H7 (cell line): ENCODE measurements at regions not wholly inside any gene's neighbourhood (a gene's known extent, or its start where the extent isn't known, plus 50 kb on each side); places are given as distances from the start of the nearest gene placed in this dataset.
"Not testable (repeated sequence)": the region's sequence is repeated elsewhere in the genome, so short reads cannot be mapped to it uniquely, and the experiment has no call there.

Experiments used
- DNase-seq: peaks from one replicate; pipeline ENCODE4 v3.0.0; 2012
- H3K27me3 ChIP-seq: 2 replicates; pipeline ENCODE4 v1.6.0; 2011; ENCODE audit warnings: mild to moderate bottlenecking, low read length; ENCODE audit not compliant: control insufficient read depth, insufficient read depth
- H3K36me3 ChIP-seq: replicated peaks from 2 replicates; pipeline ENCODE4 v1.5.1; 2011; ENCODE audit warnings: low read length; ENCODE audit not compliant: control insufficient read depth, insufficient read depth
- H3K4me3 ChIP-seq: 2 replicates; pipeline ENCODE4 v1.5.1; 2011; ENCODE audit warnings: low read depth, mild to moderate bottlenecking, control low read depth, low read length, moderate library complexity; ENCODE audit not compliant: insufficient read depth

- not testable (repeated sequence) for H3K27me3 ChIP-seq, H3K4me3 ChIP-seq, DNase-seq, H3K36me3 ChIP-seq
Observed at GRCh38 chr13:87561580-87561979, 109.6 kb upstream of the SLITRK5 start.

GRCh38 chr13:87570669-87571068, 100.5 kb upstream of the SLITRK5 start:
- Histone ChIP-seq H3K27me3 (no peaks in the 10 kb centered on the region), H3K4me3 (no peak overlapping the region), H3K36me3 (no peaks in the 10 kb centered on the region)
- peak; percentile 7 for DNase-seq

GRCh38 chr13:87582399-87582798, 88.8 kb upstream of the SLITRK5 start:
- Histone ChIP-seq H3K4me3 (no peak overlapping the region), H3K36me3 (no peaks in the 10 kb centered on the region), H3K27me3 (no peaks in the 10 kb centered on the region)
- no peak for DNase-seq

GRCh38 chr13:87590518-87590917, 80.7 kb upstream of the SLITRK5 start:
- H3K36me3 ChIP-seq = no peaks in the 10 kb centered on the region
- no peaks in the 10 kb centered on the region for H3K27me3 ChIP-seq
- no peak overlapping the region for H3K4me3 ChIP-seq
- DNase-seq = no peak

GRCh38 chr13:87604437-87604836, 66.7 kb upstream of the SLITRK5 start:
- not testable (repeated sequence) for H3K4me3 ChIP-seq, H3K36me3 ChIP-seq, H3K27me3 ChIP-seq, DNase-seq

GRCh38 chr13:87607266-87607665, 63.9 kb upstream of the SLITRK5 start:
- Histone ChIP-seq H3K4me3 (no peak overlapping the region), H3K27me3 (no peaks in the 10 kb centered on the region), H3K36me3 (no peaks in the 10 kb centered on the region)
- DNase-seq = no peak

GRCh38 chr13:87614276-87614675, 56.9 kb upstream of the SLITRK5 start:
- DNase-seq = no peak
- no peak overlapping the region for H3K4me3 ChIP-seq
- H3K27me3 ChIP-seq = no peaks in the 10 kb centered on the region
- no peaks in the 10 kb centered on the region for H3K36me3 ChIP-seq
